Bronchial epithelial cell (primary cell): ENCODE measurements at regions not wholly inside any gene's neighbourhood (a gene's known extent, or its start where the extent isn't known, plus 50 kb on each side); places are given as distances from the start of the nearest gene placed in this dataset.

Experiments used
- DNase-seq: peaks from one replicate; pipeline ENCODE4 v3.0.0-alpha.2; 2010; ENCODE audit warnings: low read depth
- FAIRE-seq: peaks from 2 replicates; lab custom pipeline; 2011; peaks lifted over from hg19 to GRCh38; lab: Jason Lieb, UNC
- H3K27me3 ChIP-seq: 2 replicates; pipeline ENCODE4 v1.5.1; 2011; ENCODE audit warnings: low read length; ENCODE audit not compliant: control insufficient read depth, insufficient read depth
- H3K36me3 ChIP-seq: 2 replicates; pipeline ENCODE4 v1.5.1; 2011; ENCODE audit warnings: low read length; ENCODE audit not compliant: control insufficient read depth, insufficient read depth
- H3K4me3 ChIP-seq: 2 replicates; pipeline ENCODE4 v1.5.1; 2011; ENCODE audit warnings: mild to moderate bottlenecking, low read depth, low read length, control low read depth
- CTCF ChIP-seq: IDR thresholded peaks from 2 replicates; pipeline ENCODE4 v1.5.1; 2011; ENCODE audit warnings: mild to moderate bottlenecking, moderate library complexity, low read length, control low read depth, inconsistent platforms; ENCODE audit not compliant: insufficient read depth, severe bottlenecking

- FAIRE-seq = no peak
- no peaks in the 10 kb centered on the region for H3K27me3 ChIP-seq
- TF ChIP-seq CTCF = no peak
- no peaks in the 10 kb centered on the region for H3K36me3 ChIP-seq
- no peak overlapping the region for H3K4me3 ChIP-seq
- DNase-seq = no peak
Measured at GRCh38 chr9:115396071-115396529, 278.1 kb upstream of the TNC start.

DNA sequence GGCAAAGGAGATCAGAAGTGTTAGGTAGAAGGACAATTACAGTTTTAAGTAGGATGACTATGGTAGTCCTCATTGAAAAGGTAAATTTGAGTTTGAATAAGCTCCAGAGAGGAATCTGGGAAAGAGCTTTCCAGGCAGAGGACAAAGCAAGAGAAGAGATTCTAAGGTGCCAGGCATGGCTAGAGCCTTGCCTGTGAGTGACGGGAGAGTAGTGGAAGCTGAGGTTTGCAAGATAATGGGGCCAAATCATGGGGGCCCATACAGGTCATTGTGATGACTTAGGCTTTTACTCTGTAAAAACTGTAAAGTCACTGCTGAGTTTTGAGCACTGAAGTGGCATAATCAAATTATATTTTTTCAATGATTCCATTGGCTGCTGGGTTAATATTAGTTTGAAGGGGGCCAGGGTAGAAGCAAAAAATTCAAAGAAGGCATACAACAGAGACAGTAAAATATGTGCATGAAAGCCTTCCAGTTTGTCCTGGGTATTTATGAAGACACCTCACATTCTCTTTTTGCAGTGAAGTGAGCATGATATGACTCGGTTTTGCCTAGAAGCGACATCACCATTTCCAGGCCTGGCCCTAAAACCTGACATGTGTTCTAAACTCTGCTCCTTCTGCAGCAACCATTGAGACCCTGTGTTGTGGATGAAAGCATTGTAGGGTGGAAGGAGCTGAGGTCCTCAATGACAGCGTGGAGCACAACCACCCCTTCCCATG, 279.8 kb upstream of the TNC start:
- Histone ChIP-seq H3K27me3 (no peaks in the 10 kb centered on the region), H3K4me3 (no peak overlapping the region), H3K36me3 (no peaks in the 10 kb centered on the region)
- FAIRE-seq (no peak), DNase-seq (no peak)
- no peak for TF ChIP-seq CTCF

DNA sequence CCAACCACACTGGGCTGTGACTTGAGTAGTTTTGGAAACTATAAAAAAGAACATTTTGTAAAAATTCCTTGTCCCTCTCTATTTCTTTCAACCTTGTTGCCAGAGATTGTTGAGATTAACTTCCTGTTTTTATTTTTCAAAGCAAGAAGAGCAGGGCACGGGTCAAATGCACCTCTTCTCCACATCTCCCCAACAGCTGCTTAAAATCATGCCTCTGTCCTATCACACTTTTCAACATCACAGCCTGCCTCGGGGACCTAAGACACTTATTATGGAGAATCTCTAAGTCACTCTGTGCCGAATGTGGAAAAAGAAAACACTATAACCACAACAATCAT, 280.3 kb upstream of the TNC start:
- no peak for FAIRE-seq
- TF ChIP-seq CTCF = no peak
- H3K27me3 ChIP-seq = no peaks in the 10 kb centered on the region
- H3K4me3 ChIP-seq = no peak overlapping the region
- H3K36me3 ChIP-seq = no peaks in the 10 kb centered on the region
- no peak for DNase-seq

GRCh38 chr9:115398996-115399395, 281.0 kb upstream of the TNC start:
- no peak for TF ChIP-seq CTCF
- Histone ChIP-seq H3K4me3 (no peak overlapping the region), H3K27me3 (no peaks in the 10 kb centered on the region), H3K36me3 (no peaks in the 10 kb centered on the region)
- DNase-seq (no peak), FAIRE-seq (no peak)

DNA sequence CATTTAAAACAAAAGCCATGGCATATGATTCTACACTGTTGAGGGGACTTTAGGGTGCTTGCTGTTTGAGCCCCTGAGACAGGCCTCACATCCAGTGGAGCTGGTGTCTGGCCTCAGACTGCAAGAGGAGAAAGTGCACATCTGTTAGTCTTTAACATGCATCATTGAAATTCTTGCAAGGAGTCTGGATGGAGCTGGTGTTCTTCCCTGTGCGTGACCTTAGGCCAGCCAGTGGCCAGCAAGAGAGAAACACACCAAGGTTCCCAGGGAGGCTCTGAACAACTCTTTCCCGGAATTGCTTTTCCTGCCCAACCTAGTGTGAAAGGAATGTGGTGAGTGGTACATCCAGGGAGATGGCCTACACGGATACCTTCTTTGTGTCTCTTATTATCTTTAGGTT, 282.8 kb upstream of the TNC start:
- Histone ChIP-seq H3K27me3 (no peaks in the 10 kb centered on the region), H3K4me3 (no peak overlapping the region), H3K36me3 (no peaks in the 10 kb centered on the region)
- DNase-seq (no peak), FAIRE-seq (no peak)
- TF ChIP-seq CTCF = no peak
